HG03103 (cell line): ENCODE measurements at regions not wholly inside any gene's neighbourhood (a gene's known extent, or its start where the extent isn't known, plus 50 kb on each side); places are given as distances from the start of the nearest gene placed in this dataset.
"Not testable (repeated sequence)": the region's sequence is repeated elsewhere in the genome, so short reads cannot be mapped to it uniquely, and the experiment has no call there.

Source experiments
- ATAC-seq: cut with Tn5 transposase; IDR thresholded peaks from one replicate; pipeline ENCODE4 v1.9.1; 2021; ENCODE audit warnings: low read depth; ENCODE audit not compliant: unreplicated experiment

GRCh38 chr18:77369644-77370043, 120.0 kb downstream of the GALR1 start:
- ATAC-seq: no peak

GRCh38 chr18:77373730-77374445, 124.2 kb downstream of the GALR1 start:
- ATAC-seq: no peak

- ATAC-seq: no peak
Measured at GRCh38 chr18:77374446-77374805, 124.8 kb downstream of the GALR1 start.

GRCh38 chr18:77376043-77376732, 126.5 kb downstream of the GALR1 start:
- ATAC-seq: no peak

- no peak for ATAC-seq
Measured at GRCh38 chr18:77376733-77377094, 127.1 kb downstream of the GALR1 start.

- no peak for ATAC-seq
Measured at GRCh38 chr18:77377813-77378212, 128.2 kb downstream of the GALR1 start.

- ATAC-seq: no peak
Measured at GRCh38 chr18:77379976-77380509, 130.4 kb downstream of the GALR1 start.

GRCh38 chr18:77380695-77381094, 131.0 kb downstream of the GALR1 start:
- no peak for ATAC-seq

GRCh38 chr18:77392321-77392720, 142.7 kb downstream of the GALR1 start:
- no peak for ATAC-seq

- no peak for ATAC-seq
Measured at GRCh38 chr18:77393519-77393918, 143.9 kb downstream of the GALR1 start.

GRCh38 chr18:77395953-77396352, 146.3 kb downstream of the GALR1 start:
- no peak for ATAC-seq

- ATAC-seq: no peak
Measured at GRCh38 chr18:77397056-77397455, 147.4 kb downstream of the GALR1 start.

- ATAC-seq: no peak
Measured at GRCh38 chr18:77397617-77398016, 148.0 kb downstream of the GALR1 start.

GRCh38 chr18:77400561-77400960, 150.9 kb downstream of the GALR1 start:
- no peak for ATAC-seq

GRCh38 chr18:77401173-77401572, 151.5 kb downstream of the GALR1 start:
- ATAC-seq: no peak

- ATAC-seq: no peak
Measured at GRCh38 chr18:77403969-77404535, 154.4 kb downstream of the GALR1 start.

GRCh38 chr18:77405096-77405495, 155.4 kb downstream of the GALR1 start:
- ATAC-seq: no peak

- no peak for ATAC-seq
Measured at GRCh38 chr18:77407733-77408132, 158.1 kb downstream of the GALR1 start.

GRCh38 chr18:77421546-77421945, 171.9 kb downstream of the GALR1 start:
- ATAC-seq: not testable (repeated sequence)

GRCh38 chr18:77422974-77423867, 173.6 kb downstream of the GALR1 start:
- ATAC-seq: no peak

- no peak for ATAC-seq
Measured at GRCh38 chr18:77433076-77433475, 183.4 kb downstream of the GALR1 start.
